ENCODE measurements at regions not wholly inside any gene's neighbourhood (a gene's known extent, or its start where the extent isn't known, plus 50 kb on each side); places are given as distances from the start of the nearest gene placed in this dataset.

- TF ChIP-seq CTCF (conservative IDR thresholded peaks at IDR 0.05; ENCODE audit: low read depth in 2 of 2) (no peak), EZH2 (IDR thresholded peaks at IDR 0.05; ENCODE audit: low read depth, unreplicated experiment) (no peak), JUNB (IDR thresholded peaks at IDR 0.05; ENCODE audit: unreplicated experiment) (no peak), POLR2AphosphoS5 (IDR thresholded peaks at IDR 0.05; ENCODE audit: low read depth) (no peak), ZNF331 (CRISPR knock-in tag; IDR thresholded peaks at IDR 0.05; ENCODE audit: low read depth) (no peak), NANOG (IDR thresholded peaks at IDR 0.05; ENCODE audit: borderline replicate concordance) (no peak), STAT1 (IDR thresholded peaks at IDR 0.05; ENCODE audit: unreplicated experiment) (no peak), CREB1 (CRISPR knock-in tag; IDR thresholded peaks at IDR 0.05; ENCODE audit: low read depth) (no peak), REST (IDR thresholded peaks at IDR 0.05; ENCODE audit: unreplicated experiment) (no peak)
Observed at GRCh38 chr14:51516706-51517395, 134.9 kb upstream of the FRMD6 start.
